ENCODE measurements at regions not wholly inside any gene's neighbourhood (a gene's known extent, or its start where the extent isn't known, plus 50 kb on each side); places are given as distances from the start of the nearest gene placed in this dataset.
"Not testable (repeated sequence)": the region's sequence is repeated elsewhere in the genome, so short reads cannot be mapped to it uniquely, and the experiment has no call there.

- H3K4me1 ChIP-seq (ENCODE audit: control insufficient read depth, insufficient read depth, low read length) = peaks cover 10% of the 10 kb centered on the region
- H3K4me3 ChIP-seq (ENCODE audit: low read length) = no peak overlapping the region
- H3K9ac ChIP-seq (ENCODE audit: low read length) = no peak overlapping the region
- no peaks in the 10 kb centered on the region for H3K27me3 ChIP-seq (ENCODE audit: control insufficient read depth, insufficient read depth, low read length)
- H3K27ac ChIP-seq (ENCODE audit: low read depth, low read length) = no peak overlapping the region
- no peaks in the 10 kb centered on the region for H3K36me3 ChIP-seq (ENCODE audit: control insufficient read depth, insufficient read depth, low read length)
These were observed 184.6 kb downstream of the JCAD start for GRCh38 chr10:29874606-29875269.

GRCh38 chr10:29873941-29874484 lies 185.4 kb downstream of the JCAD start:
- H3K36me3 ChIP-seq (ENCODE audit: control insufficient read depth, insufficient read depth, low read length) = no peaks in the 10 kb centered on the region
- peaks cover 12% of the 10 kb centered on the region for H3K4me1 ChIP-seq (ENCODE audit: control insufficient read depth, insufficient read depth, low read length)
- no peak overlapping the region for H3K9ac ChIP-seq (ENCODE audit: low read length)
- H3K27ac ChIP-seq (ENCODE audit: low read depth, low read length) = no peak overlapping the region
- H3K27me3 ChIP-seq (ENCODE audit: control insufficient read depth, insufficient read depth, low read length) = no peaks in the 10 kb centered on the region
- H3K4me3 ChIP-seq (ENCODE audit: low read length) = no peak overlapping the region

- Histone ChIP-seq H3K27me3 (ENCODE audit: control insufficient read depth, insufficient read depth, low read length) (no peaks in the 10 kb centered on the region), H3K4me1 (ENCODE audit: control insufficient read depth, insufficient read depth, low read length) (peaks cover 6% of the 10 kb centered on the region), H3K4me3 (ENCODE audit: low read length) (no peak overlapping the region), H3K9ac (ENCODE audit: low read length) (no peak overlapping the region), H3K27ac (ENCODE audit: low read depth, low read length) (no peak overlapping the region), H3K36me3 (ENCODE audit: control insufficient read depth, insufficient read depth, low read length) (no peaks in the 10 kb centered on the region)
These were observed 188.8 kb downstream of the JCAD start for GRCh38 chr10:29870522-29871044.

DNA sequence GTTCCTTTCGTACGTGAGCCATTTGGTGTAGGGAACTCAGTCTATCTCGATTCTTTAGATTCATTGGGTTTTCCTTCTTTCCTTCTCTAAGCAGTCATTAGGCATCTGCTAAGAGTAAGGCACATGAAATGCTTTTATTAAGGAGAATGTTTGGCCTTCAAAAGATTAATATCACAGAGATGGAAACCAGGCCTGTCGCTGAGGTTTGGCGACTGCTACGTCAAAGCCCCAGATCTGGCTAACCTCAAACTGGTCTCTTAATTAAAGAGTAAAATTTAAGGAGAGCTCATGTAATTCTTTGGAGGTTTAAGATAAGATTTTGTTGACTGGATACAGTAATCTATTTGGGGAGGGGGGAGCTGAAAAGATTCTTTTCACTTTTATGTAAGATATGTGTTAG lies 189.8 kb downstream of the JCAD start:
- Histone ChIP-seq H3K9ac (ENCODE audit: low read length) (no peak overlapping the region), H3K4me1 (ENCODE audit: control insufficient read depth, insufficient read depth, low read length) (peaks cover 6% of the 10 kb centered on the region), H3K27ac (ENCODE audit: low read depth, low read length) (peak overlapping the region; percentile 48), H3K4me3 (ENCODE audit: low read length) (no peak overlapping the region), H3K36me3 (ENCODE audit: control insufficient read depth, insufficient read depth, low read length) (no peaks in the 10 kb centered on the region), H3K27me3 (ENCODE audit: control insufficient read depth, insufficient read depth, low read length) (no peaks in the 10 kb centered on the region)

DNA sequence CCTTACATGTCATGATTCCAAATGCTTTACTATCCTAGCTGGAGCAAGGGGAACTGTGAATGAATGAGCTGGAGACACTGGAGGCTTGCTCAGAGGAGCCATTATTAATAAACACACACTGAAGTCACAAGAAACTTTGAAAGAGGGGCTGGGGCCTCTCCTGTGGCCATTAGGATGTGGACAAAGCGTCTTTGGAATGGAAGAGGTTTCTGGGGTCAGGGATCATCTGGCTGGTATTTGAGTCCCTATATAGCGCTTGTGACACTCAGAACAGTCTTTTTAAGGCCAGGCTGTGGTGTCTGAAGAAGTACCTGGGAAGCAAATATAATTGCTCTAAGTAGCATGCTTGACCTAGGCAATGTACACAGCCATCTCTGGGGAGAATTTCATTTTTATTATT lies 193.0 kb downstream of the JCAD start:
- H3K27ac ChIP-seq (ENCODE audit: low read depth, low read length) = no peak overlapping the region
- no peaks in the 10 kb centered on the region for H3K27me3 ChIP-seq (ENCODE audit: control insufficient read depth, insufficient read depth, low read length)
- no peak overlapping the region for H3K4me3 ChIP-seq (ENCODE audit: low read length)

GRCh38 chr10:29865700-29866355 lies 193.6 kb downstream of the JCAD start:
- Histone ChIP-seq H3K4me1 (ENCODE audit: control insufficient read depth, insufficient read depth, low read length) (peaks cover 7% of the 10 kb centered on the region), H3K27ac (ENCODE audit: low read depth, low read length) (no peak overlapping the region), H3K4me3 (ENCODE audit: low read length) (no peak overlapping the region), H3K36me3 (ENCODE audit: control insufficient read depth, insufficient read depth, low read length) (no peaks in the 10 kb centered on the region), H3K9ac (ENCODE audit: low read length) (no peak overlapping the region), H3K27me3 (ENCODE audit: control insufficient read depth, insufficient read depth, low read length) (no peaks in the 10 kb centered on the region)

More for the DNA sequence above, 193.0 kb downstream of the JCAD start:
- no peaks in the 10 kb centered on the region for H3K36me3 ChIP-seq (ENCODE audit: control insufficient read depth, insufficient read depth, low read length)
- peaks cover 7% of the 10 kb centered on the region for H3K4me1 ChIP-seq (ENCODE audit: control insufficient read depth, insufficient read depth, low read length)
- H3K9ac ChIP-seq (ENCODE audit: low read length) = no peak overlapping the region

DNA sequence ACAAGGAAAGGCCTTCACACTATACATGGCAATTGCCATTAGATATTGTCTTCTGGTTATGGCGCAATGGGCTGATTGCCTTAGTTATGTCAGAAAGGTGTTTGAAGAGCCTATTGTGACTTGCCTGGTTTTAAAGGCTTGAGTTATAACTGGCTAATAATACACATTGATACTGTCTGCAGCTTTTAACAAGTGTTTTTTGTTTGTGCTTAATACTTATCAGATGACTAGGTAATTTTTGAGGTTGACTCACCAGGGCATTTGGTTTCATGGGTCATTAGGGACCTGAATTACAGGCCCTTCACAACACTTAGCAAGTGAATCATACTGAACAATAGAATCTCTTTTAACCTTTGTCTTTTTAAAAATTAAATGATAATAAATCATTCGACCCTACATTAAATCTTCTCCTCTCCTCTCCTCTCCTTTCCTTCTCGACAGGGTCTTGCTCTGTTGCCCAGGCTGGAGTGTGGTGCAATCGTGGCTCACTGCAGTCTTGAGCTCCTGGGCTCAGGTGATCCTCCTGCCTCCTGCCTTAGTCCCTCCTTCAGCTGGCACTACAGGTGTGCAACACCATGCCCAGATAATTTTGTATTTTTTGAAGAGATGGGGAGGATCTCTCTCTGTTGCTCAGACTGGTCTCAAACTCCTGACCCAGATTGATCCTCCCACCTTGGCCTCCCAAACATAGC lies 196.3 kb downstream of the JCAD start:
- Histone ChIP-seq H3K4me1 (ENCODE audit: control insufficient read depth, insufficient read depth, low read length) (peaks cover 23% of the 10 kb centered on the region), H3K27me3 (ENCODE audit: control insufficient read depth, insufficient read depth, low read length) (no peaks in the 10 kb centered on the region), H3K4me3 (ENCODE audit: low read length) (no peak overlapping the region), H3K9ac (ENCODE audit: low read length) (no peak overlapping the region), H3K36me3 (ENCODE audit: control insufficient read depth, insufficient read depth, low read length) (no peaks in the 10 kb centered on the region), H3K27ac (ENCODE audit: low read depth, low read length) (no peak overlapping the region)

DNA sequence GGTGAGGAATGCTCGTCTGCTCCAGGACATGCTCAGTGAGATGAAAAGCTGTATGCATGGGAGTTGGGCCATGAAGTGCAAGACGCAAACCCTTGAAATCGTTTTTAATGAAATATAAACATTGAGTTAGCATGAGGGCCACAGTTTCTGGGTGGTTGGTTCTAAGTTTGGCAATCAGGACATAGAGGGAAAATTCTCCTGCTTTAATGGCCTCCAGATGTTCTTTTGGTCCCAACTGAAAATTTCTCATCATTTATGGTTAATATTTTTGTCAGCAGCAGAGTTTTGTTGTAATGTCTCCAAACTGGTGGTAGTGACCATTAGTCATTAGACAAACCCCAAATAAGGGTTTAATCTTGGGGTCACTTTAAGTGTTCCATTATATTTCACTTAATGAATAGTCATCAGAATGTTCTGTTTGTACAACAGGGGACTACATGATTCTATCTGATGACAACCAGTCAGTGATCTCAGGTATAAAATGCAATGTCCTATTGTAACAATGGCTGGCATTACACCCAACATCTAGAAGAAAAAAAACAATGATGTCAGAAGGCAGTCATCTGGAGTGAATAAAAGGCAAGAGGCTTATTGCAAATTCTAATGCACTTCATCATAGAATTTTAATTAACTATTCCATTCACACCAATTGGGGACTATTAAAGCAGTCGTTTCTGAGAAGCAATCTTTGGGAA lies 197.4 kb downstream of the JCAD start:
- Histone ChIP-seq H3K9ac (ENCODE audit: low read length) (no peak overlapping the region), H3K27me3 (ENCODE audit: control insufficient read depth, insufficient read depth, low read length) (no peaks in the 10 kb centered on the region), H3K4me1 (ENCODE audit: control insufficient read depth, insufficient read depth, low read length) (peaks cover 26% of the 10 kb centered on the region), H3K4me3 (ENCODE audit: low read length) (no peak overlapping the region), H3K27ac (ENCODE audit: low read depth, low read length) (peak overlapping the region; percentile 36), H3K36me3 (ENCODE audit: control insufficient read depth, insufficient read depth, low read length) (no peaks in the 10 kb centered on the region)

DNA sequence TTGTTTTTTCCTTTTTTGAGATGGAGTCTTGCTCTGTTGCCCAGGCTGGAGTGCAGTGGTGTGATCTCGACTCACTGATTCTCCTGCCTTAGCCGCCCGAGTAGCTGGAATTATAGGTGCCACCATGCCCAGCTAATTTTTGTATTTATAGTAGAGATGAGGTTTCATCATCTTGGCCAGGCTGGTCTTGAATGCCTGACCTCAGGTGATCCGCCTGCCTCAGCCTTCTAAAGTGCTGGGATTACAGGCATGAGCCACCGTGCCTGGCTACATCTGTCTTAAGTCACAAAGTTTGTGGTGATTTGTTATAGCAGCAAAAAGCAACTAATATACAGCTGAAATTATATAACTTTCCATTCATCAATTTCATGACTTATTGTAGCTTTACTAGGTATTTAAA lies 198.2 kb downstream of the JCAD start:
- not testable (repeated sequence) for H3K27me3 ChIP-seq (ENCODE audit: control insufficient read depth, insufficient read depth, low read length); H3K36me3 ChIP-seq (ENCODE audit: control insufficient read depth, insufficient read depth, low read length); H3K9ac ChIP-seq (ENCODE audit: low read length); H3K4me3 ChIP-seq (ENCODE audit: low read length)
- Histone ChIP-seq H3K27ac (ENCODE audit: low read depth, low read length) (peak overlapping the region; percentile 66), H3K4me1 (ENCODE audit: control insufficient read depth, insufficient read depth, low read length) (peaks cover 26% of the 10 kb centered on the region)

DNA sequence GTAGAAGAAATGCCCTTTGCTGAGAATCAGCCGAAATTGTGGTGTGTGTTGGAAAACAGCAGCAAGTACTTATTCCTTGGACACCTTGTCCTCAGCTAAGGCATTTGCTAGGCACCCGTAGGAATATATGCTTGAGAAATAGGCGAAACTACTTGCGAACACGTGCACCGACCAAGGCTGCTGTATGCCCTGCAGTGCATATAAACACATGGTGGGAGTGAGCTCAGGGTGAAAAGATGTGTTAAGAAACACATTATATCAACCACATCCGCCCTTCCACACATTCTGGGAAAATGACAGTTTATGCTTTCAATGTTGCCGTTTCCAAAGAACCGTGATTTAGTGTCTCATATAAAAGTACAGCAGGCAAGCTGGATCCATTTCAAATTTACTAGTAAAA lies 199.2 kb downstream of the JCAD start:
- no peak overlapping the region for H3K4me3 ChIP-seq (ENCODE audit: low read length)
- peaks cover 26% of the 10 kb centered on the region for H3K4me1 ChIP-seq (ENCODE audit: control insufficient read depth, insufficient read depth, low read length)
- no peak overlapping the region for H3K9ac ChIP-seq (ENCODE audit: low read length)
- H3K27me3 ChIP-seq (ENCODE audit: control insufficient read depth, insufficient read depth, low read length) = no peaks in the 10 kb centered on the region
- H3K27ac ChIP-seq (ENCODE audit: low read depth, low read length) = peak overlapping the region; percentile 75
- no peaks in the 10 kb centered on the region for H3K36me3 ChIP-seq (ENCODE audit: control insufficient read depth, insufficient read depth, low read length)

DNA sequence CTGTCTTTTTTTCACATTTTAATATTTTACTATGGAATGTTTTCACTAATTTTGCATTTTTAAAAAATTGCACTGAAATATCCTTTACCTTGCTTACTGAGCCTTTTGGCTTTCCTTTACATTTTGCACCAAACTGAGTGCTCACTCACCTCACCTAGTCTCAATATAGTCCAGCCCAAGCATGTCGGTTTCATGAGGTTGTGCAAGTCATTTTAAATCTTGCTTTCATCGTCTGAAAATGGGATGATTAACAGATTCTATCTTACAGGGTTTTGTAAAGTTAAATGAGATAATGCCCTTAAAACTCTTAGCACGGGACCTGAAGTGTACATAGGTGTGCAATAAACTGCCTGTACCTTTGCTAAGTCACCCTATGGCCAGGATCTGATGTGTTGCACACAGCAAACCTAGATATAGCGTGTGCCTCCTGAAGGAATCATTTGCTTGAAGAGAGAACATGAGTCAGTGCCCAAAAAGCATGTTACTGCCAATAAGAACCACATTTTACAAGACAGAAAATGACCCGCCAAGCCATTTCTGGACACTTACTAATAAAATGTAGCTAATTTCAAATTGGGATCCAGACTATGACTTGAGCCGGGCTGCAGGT lies 199.8 kb downstream of the JCAD start:
- Histone ChIP-seq H3K4me1 (ENCODE audit: control insufficient read depth, insufficient read depth, low read length) (peaks cover 26% of the 10 kb centered on the region), H3K27me3 (ENCODE audit: control insufficient read depth, insufficient read depth, low read length) (no peaks in the 10 kb centered on the region), H3K4me3 (ENCODE audit: low read length) (no peak overlapping the region), H3K27ac (ENCODE audit: low read depth, low read length) (peak overlapping the region; percentile 75), H3K9ac (ENCODE audit: low read length) (no peak overlapping the region), H3K36me3 (ENCODE audit: control insufficient read depth, insufficient read depth, low read length) (no peaks in the 10 kb centered on the region)

Measured in rectal smooth muscle tissue (tissue), 1 donor.